OCI-LY7 (cell line): ENCODE measurements at regions not wholly inside any gene's neighbourhood (a gene's known extent, or its start where the extent isn't known, plus 50 kb on each side); places are given as distances from the start of the nearest gene placed in this dataset.

Experiments
- EZH2phosphoT487 ChIP-seq: fragments of 200-600 bp; sonication (generic); IDR thresholded peaks from 2 replicates; pipeline ENCODE4 v1.6.1; 2018; ENCODE audit warnings: low read depth, borderline replicate concordance, mild to moderate bottlenecking, mixed run types, antibody characterized with exemption, low read length, moderate library complexity, mixed read lengths
- TF ChIP-seq, protein P1 (sequence below): fragments of 200-600 bp; sonication (generic); conservative IDR thresholded peaks from 2 replicates; pipeline ENCODE4 v1.5.1; 2014; ENCODE audit warnings: mild to moderate bottlenecking, antibody characterized with exemption, low read length, moderate library complexity, mixed read lengths

DNA sequence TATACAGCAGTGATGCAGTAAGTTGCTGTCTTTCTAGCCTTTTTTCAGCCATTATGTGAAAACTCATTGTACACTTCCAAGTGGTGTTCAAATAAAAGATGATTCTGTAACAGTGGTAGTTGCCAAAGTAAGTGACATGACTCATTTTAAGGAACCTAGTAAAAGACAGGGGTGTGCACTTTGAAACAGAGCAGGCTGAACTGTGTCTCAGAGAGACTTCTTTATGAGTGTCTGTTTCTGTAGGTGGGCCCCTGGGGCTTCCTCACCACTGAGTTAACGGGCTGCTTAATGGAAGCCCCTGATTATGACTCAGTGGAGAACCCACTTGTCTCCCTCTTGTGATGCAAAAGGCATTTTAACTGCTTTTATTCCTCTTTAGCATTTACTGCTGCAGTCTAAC is 147.3 kb downstream of the PCTP start:
- TF ChIP-seq, protein P1, sequence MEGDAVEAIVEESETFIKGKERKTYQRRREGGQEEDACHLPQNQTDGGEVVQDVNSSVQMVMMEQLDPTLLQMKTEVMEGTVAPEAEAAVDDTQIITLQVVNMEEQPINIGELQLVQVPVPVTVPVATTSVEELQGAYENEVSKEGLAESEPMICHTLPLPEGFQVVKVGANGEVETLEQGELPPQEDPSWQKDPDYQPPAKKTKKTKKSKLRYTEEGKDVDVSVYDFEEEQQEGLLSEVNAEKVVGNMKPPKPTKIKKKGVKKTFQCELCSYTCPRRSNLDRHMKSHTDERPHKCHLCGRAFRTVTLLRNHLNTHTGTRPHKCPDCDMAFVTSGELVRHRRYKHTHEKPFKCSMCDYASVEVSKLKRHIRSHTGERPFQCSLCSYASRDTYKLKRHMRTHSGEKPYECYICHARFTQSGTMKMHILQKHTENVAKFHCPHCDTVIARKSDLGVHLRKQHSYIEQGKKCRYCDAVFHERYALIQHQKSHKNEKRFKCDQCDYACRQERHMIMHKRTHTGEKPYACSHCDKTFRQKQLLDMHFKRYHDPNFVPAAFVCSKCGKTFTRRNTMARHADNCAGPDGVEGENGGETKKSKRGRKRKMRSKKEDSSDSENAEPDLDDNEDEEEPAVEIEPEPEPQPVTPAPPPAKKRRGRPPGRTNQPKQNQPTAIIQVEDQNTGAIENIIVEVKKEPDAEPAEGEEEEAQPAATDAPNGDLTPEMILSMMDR = no peak
- no peak for TF ChIP-seq EZH2phosphoT487
